ENCODE measurements at regions not wholly inside any gene's neighbourhood (a gene's known extent, or its start where the extent isn't known, plus 50 kb on each side); places are given as distances from the start of the nearest gene placed in this dataset.

DNA sequence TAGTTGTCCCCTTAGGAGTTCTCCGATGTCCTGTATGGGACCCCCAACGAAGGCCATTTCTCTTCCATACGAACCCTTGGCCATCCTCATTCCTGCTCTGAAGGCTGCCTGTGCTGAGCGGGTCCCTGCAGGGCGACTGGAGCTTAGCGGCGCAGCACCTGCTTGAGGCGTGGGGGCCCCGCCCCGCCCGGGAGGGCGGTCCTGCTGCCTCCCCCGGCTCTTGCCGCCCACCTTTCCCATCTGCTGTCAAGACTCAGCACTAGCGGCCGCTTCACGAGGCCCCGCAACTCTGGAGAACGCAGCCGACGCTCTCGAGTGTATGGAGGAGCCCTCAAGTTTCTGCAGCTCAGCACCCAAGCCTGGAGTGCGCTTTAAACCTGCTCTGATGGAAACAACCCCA, 197.7 kb downstream of the TRIML1 start:
- H3K4me1 ChIP-seq (ENCODE audit: control insufficient read depth, insufficient read depth, low read length), result no peaks in the 10 kb centered on the region
- TF ChIP-seq, protein P1, sequence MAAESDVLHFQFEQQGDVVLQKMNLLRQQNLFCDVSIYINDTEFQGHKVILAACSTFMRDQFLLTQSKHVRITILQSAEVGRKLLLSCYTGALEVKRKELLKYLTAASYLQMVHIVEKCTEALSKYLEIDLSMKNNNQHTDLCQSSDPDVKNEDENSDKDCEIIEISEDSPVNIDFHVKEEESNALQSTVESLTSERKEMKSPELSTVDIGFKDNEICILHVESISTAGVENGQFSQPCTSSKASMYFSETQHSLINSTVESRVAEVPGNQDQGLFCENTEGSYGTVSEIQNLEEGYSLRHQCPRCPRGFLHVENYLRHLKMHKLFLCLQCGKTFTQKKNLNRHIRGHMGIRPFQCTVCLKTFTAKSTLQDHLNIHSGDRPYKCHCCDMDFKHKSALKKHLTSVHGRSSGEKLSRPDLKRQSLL (tag by site-specific recombination; IDR thresholded peaks at IDR 0.05), result no peak
- no peak for TF ChIP-seq ZNF426 (tag by site-specific recombination; IDR thresholded peaks at IDR 0.05)
- TF ChIP-seq, protein P2, sequence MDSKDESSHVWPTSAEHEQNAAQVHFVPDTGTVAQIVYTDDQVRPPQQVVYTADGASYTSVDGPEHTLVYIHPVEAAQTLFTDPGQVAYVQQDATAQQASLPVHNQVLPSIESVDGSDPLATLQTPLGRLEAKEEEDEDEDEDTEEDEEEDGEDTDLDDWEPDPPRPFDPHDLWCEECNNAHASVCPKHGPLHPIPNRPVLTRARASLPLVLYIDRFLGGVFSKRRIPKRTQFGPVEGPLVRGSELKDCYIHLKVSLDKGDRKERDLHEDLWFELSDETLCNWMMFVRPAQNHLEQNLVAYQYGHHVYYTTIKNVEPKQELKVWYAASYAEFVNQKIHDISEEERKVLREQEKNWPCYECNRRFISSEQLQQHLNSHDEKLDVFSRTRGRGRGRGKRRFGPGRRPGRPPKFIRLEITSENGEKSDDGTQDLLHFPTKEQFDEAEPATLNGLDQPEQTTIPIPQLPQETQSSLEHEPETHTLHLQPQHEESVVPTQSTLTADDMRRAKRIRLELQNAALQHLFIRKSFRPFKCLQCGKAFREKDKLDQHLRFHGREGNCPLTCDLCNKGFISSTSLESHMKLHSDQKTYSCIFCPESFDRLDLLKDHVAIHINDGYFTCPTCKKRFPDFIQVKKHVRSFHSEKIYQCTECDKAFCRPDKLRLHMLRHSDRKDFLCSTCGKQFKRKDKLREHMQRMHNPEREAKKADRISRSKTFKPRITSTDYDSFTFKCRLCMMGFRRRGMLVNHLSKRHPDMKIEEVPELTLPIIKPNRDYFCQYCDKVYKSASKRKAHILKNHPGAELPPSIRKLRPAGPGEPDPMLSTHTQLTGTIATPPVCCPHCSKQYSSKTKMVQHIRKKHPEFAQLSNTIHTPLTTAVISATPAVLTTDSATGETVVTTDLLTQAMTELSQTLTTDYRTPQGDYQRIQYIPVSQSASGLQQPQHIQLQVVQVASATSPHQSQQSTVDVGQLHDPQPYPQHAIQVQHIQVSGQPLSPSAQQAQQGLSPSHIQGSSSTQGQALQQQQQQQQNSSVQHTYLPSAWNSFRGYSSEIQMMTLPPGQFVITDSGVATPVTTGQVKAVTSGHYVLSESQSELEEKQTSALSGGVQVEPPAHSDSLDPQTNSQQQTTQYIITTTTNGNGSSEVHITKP (tag by site-specific recombination; IDR thresholded peaks at IDR 0.05), result no peak
- H3K27ac ChIP-seq (ENCODE audit: extremely low read depth, low read depth, low read length), result no peak overlapping the region
- H3K4me3 ChIP-seq (ENCODE audit: low read depth, low read length), result no peak overlapping the region
- H3K36me3 ChIP-seq (ENCODE audit: control insufficient read depth in 2 of 2, insufficient read depth in 1 of 2, low read length in 2 of 2), result no peaks in the 10 kb centered on the region
- H3K9me3 ChIP-seq (ENCODE audit: control insufficient read depth, insufficient read depth, low read depth, low read length), result no peaks in the 10 kb centered on the region
- ChIA-PET POLR2A (no interaction called here), CTCF (no interaction called here)

DNA sequence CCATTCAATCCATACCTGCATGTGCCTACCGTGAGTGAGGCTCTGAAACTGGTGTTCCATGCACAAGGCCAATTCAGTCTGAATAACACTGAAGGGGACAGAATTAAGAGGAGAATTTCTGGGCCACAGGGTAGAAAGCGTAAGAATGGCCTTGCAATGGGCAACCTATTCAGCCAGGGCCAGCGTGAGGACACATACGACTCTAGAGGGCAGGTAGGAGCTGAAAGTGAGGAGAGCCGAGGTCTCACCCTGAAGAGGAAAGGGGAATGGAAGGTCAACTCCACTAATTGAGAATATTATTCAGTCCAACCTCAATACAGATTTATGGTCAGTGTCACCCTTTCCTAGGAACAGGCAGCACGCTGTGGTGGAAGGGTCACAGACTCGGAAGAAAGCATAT, 202.2 kb downstream of the TRIML1 start:
- no peaks in the 10 kb centered on the region for H3K36me3 ChIP-seq (ENCODE audit: control insufficient read depth in 2 of 2, insufficient read depth in 1 of 2, low read length in 2 of 2)
- TF ChIP-seq ZNF510 (tag by site-specific recombination; IDR thresholded peaks at IDR 0.05; ENCODE audit: insufficient replicate concordance) (no peak), ZNF132 (tag by site-specific recombination; IDR thresholded peaks at IDR 0.05; ENCODE audit: borderline replicate concordance) (no peak), ZNF140 (tag by site-specific recombination; IDR thresholded peaks at IDR 0.05) (no peak), ZNF239 (tag by site-specific recombination; IDR thresholded peaks at IDR 0.05) (no peak), GLI4 (tag by site-specific recombination; IDR thresholded peaks at IDR 0.05) (no peak), ZNF19 (tag by site-specific recombination; IDR thresholded peaks at IDR 0.05; ENCODE audit: low read depth) (no peak), GLI2 (tag by site-specific recombination; IDR thresholded peaks at IDR 0.05; ENCODE audit: borderline replicate concordance, low read depth) (no peak), ZNF843 (tag by site-specific recombination; IDR thresholded peaks at IDR 0.05) (no peak), ZNF707 (tag by site-specific recombination; IDR thresholded peaks at IDR 0.05) (no peak), ZNF654 (tag by site-specific recombination; IDR thresholded peaks at IDR 0.05; ENCODE audit: low read depth) (no peak), ZNF791 (tag by site-specific recombination; IDR thresholded peaks at IDR 0.05) (no peak)
- TF ChIP-seq, protein P3, sequence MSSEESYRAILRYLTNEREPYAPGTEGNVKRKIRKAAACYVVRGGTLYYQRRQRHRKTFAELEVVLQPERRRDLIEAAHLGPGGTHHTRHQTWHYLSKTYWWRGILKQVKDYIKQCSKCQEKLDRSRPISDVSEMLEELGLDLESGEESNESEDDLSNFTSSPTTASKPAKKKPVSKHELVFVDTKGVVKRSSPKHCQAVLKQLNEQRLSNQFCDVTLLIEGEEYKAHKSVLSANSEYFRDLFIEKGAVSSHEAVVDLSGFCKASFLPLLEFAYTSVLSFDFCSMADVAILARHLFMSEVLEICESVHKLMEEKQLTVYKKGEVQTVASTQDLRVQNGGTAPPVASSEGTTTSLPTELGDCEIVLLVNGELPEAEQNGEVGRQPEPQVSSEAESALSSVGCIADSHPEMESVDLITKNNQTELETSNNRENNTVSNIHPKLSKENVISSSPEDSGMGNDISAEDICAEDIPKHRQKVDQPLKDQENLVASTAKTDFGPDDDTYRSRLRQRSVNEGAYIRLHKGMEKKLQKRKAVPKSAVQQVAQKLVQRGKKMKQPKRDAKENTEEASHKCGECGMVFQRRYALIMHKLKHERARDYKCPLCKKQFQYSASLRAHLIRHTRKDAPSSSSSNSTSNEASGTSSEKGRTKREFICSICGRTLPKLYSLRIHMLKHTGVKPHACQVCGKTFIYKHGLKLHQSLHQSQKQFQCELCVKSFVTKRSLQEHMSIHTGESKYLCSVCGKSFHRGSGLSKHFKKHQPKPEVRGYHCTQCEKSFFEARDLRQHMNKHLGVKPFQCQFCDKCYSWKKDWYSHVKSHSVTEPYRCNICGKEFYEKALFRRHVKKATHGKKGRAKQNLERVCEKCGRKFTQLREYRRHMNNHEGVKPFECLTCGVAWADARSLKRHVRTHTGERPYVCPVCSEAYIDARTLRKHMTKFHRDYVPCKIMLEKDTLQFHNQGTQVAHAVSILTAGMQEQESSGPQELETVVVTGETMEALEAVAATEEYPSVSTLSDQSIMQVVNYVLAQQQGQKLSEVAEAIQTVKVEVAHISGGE (tag by site-specific recombination; conservative IDR thresholded peaks at IDR 0.05; ENCODE audit: low read depth), result no peak
- TF ChIP-seq, protein P4, sequence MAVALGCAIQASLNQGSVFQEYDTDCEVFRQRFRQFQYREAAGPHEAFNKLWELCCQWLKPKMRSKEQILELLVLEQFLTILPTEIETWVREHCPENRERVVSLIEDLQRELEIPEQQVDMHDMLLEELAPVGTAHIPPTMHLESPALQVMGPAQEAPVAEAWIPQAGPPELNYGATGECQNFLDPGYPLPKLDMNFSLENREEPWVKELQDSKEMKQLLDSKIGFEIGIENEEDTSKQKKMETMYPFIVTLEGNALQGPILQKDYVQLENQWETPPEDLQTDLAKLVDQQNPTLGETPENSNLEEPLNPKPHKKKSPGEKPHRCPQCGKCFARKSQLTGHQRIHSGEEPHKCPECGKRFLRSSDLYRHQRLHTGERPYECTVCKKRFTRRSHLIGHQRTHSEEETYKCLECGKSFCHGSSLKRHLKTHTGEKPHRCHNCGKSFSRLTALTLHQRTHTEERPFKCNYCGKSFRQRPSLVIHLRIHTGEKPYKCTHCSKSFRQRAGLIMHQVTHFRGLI (tag by site-specific recombination; IDR thresholded peaks at IDR 0.05), result no peak
- TF ChIP-seq, protein P5, sequence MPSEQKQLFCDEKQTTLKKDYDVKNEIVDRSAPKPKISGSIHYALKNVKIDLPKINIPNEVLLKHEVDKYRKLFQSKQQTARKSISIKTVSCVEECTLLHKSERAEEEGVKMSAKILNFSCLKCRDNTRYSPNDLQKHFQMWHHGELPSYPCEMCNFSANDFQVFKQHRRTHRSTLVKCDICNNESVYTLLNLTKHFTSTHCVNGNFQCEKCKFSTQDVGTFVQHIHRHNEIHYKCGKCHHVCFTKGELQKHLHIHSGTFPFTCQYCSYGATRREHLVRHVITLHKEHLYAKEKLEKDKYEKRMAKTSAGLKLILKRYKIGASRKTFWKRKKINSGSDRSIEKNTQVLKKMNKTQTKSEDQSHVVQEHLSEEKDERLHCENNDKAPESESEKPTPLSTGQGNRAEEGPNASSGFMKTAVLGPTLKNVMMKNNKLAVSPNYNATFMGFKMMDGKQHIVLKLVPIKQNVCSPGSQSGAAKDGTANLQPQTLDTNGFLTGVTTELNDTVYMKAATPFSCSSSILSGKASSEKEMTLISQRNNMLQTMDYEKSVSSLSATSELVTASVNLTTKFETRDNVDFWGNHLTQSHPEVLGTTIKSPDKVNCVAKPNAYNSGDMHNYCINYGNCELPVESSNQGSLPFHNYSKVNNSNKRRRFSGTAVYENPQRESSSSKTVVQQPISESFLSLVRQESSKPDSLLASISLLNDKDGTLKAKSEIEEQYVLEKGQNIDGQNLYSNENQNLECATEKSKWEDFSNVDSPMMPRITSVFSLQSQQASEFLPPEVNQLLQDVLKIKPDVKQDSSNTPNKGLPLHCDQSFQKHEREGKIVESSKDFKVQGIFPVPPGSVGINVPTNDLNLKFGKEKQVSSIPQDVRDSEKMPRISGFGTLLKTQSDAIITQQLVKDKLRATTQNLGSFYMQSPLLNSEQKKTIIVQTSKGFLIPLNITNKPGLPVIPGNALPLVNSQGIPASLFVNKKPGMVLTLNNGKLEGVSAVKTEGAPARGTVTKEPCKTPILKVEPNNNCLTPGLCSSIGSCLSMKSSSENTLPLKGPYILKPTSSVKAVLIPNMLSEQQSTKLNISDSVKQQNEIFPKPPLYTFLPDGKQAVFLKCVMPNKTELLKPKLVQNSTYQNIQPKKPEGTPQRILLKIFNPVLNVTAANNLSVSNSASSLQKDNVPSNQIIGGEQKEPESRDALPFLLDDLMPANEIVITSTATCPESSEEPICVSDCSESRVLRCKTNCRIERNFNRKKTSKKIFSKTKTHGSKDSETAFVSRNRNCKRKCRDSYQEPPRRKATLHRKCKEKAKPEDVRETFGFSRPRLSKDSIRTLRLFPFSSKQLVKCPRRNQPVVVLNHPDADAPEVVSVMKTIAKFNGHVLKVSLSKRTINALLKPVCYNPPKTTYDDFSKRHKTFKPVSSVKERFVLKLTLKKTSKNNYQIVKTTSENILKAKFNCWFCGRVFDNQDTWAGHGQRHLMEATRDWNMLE (tag by site-specific recombination; conservative IDR thresholded peaks at IDR 0.05; ENCODE audit: low read depth), result no peak
- CTCF ChIA-PET, result interaction anchor here (0.7 kb wide), 1 partner anchor 104 kb away, joined by 3 read pairs; no protein-coding TSS in a partner anchor
- no peaks in the 10 kb centered on the region for H3K9me3 ChIP-seq (ENCODE audit: control insufficient read depth, insufficient read depth, low read depth, low read length)
- no peak overlapping the region for H3K27ac ChIP-seq (ENCODE audit: extremely low read depth, low read depth, low read length)
- H3K4me1 ChIP-seq (ENCODE audit: control insufficient read depth, insufficient read depth, low read length), result no peaks in the 10 kb centered on the region
- POLR2A ChIA-PET, result no interaction called here
- H3K4me3 ChIP-seq (ENCODE audit: low read depth, low read length), result no peak overlapping the region
